H7 (cell line): ENCODE measurements at regions not wholly inside any gene's neighbourhood (a gene's known extent, or its start where the extent isn't known, plus 50 kb on each side); places are given as distances from the start of the nearest gene placed in this dataset.

Experiments
- DNase-seq: peaks from one replicate; pipeline ENCODE4 v3.0.0; 2012
- H3K27me3 ChIP-seq: 2 replicates; pipeline ENCODE4 v1.6.0; 2011; ENCODE audit warnings: mild to moderate bottlenecking, low read length; ENCODE audit not compliant: control insufficient read depth, insufficient read depth
- H3K36me3 ChIP-seq: replicated peaks from 2 replicates; pipeline ENCODE4 v1.5.1; 2011; ENCODE audit warnings: low read length; ENCODE audit not compliant: control insufficient read depth, insufficient read depth
- H3K4me3 ChIP-seq: 2 replicates; pipeline ENCODE4 v1.5.1; 2011; ENCODE audit warnings: low read depth, mild to moderate bottlenecking, control low read depth, low read length, moderate library complexity; ENCODE audit not compliant: insufficient read depth

DNA sequence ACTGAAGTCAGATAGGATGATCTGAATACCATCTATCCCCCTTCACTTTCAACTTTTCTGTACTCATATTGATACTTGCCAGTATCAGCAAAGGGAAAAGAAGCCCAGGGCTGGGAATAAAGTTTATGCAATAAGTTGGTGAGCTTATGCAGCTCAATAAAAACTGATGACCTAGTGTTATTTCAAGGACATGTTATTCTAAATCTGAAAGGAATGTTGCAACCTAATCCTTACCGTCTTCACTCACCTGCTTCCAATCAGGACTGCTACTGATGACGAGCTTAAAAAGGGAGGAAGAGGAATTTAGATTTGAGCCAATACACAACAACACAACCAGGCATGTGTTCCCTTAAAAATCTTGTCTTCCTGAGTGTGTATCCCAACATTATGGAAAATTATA lies 419.9 kb downstream of the SPRY1 start:
- H3K27me3 ChIP-seq, result no peaks in the 10 kb centered on the region
- no peak overlapping the region for H3K4me3 ChIP-seq
- no peaks in the 10 kb centered on the region for H3K36me3 ChIP-seq
- DNase-seq, result no peak

DNA sequence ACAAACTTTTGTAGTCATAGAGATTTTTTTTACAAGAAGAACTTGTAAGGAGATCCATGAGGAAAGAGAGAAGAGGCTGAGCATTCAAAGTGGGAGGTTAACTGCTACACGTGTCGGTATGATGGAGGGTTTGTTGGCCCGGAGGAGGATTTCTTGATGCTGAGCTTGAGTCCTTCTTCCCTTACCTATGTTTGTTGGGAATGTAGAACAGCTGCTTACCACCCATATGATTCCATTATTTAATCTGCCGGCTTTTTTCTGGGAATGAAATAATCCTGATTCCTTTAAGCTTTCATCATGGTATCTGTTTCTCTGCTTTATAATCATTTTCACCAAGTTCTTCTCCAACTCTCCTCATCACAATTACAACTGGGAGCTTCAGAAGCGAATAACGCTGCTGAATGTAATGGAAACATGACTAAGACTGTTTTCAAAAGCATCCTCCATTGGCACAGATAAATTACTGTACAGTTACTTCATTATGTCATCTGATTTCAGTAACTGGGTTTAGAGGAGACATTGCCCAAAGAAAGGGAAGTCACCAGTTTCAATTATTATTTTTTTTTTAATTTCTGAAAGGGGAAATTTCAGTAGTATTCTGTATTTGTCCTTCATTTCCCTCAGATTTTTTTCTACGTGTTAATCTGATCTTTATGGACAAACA lies 420.6 kb downstream of the SPRY1 start:
- no peaks in the 10 kb centered on the region for H3K27me3 ChIP-seq
- no peak for DNase-seq
- H3K4me3 ChIP-seq, result no peak overlapping the region
- H3K36me3 ChIP-seq, result no peaks in the 10 kb centered on the region

DNA sequence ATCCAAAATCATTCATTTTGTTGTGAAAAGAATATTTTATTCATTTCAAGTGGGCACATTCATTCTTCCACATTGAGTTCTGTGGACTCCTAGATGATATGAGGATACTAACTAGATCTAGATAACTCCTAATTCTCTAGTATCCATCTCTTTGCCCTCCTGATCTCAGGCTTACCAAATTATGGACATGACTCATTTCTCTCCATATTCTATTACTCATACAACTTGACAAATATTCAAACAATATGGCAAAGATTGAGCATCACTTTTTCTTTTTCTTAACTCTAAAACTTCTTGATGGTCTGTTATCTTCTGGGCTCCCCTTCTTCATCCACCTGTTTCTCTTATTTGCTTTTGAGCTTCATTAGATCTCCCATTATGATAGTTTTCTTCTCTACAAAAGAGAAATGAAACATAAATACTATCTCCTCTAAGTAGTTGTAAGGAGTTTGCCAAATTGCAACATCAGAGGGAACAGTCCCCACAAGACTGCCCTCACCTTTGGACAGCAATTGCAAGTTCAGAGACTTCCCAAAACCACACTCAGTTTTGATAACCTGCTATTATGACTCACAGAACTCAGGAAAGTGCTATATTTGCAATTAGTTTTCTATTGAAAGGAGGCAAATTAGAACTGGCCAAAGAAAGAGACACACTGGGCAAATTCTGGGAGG lies 422.9 kb downstream of the SPRY1 start:
- Histone ChIP-seq H3K36me3 (no peaks in the 10 kb centered on the region), H3K4me3 (no peak overlapping the region), H3K27me3 (no peaks in the 10 kb centered on the region)
- no peak for DNase-seq

DNA sequence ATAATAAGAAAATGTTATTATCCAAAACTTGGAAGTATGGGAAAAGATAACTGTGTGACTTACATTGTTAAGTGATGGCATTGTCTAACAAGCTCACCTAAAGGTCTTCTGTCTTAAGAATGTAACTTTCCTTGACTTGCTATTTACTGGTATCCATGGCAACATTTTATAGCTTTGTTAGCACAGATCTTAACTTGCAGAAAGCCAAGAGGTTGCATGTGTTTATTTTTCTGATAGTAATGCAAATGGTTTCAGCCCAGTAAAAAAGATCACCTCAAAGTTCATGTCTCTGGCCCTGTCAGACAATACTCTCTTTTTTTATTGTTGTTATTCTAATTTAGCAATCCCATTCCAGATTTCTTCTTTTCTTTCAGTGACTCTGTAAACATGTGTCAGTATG lies 425.3 kb downstream of the SPRY1 start:
- Histone ChIP-seq H3K36me3 (no peaks in the 10 kb centered on the region), H3K4me3 (no peak overlapping the region), H3K27me3 (no peaks in the 10 kb centered on the region)
- no peak for DNase-seq

DNA sequence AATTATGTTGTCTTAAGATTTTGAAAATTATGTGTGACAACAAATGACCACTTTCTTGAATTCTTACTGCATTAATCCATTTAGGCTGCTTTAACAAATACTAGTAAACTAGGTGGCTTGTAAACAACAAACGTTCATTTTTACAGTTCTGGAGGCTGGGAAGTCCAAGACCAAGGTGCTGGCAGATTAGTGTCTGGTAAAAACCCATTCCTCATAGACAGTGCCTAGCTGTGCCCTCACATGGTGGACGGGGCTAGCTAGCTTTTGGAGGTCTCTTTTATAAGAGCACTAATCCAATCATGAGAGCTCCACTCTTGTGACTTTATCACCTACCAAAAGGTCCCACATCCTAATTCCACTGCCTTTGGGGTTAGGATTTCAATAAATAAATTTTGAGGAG lies 425.8 kb downstream of the SPRY1 start:
- H3K36me3 ChIP-seq, result no peaks in the 10 kb centered on the region
- no peak overlapping the region for H3K4me3 ChIP-seq
- H3K27me3 ChIP-seq, result no peaks in the 10 kb centered on the region
- DNase-seq, result no peak

DNA sequence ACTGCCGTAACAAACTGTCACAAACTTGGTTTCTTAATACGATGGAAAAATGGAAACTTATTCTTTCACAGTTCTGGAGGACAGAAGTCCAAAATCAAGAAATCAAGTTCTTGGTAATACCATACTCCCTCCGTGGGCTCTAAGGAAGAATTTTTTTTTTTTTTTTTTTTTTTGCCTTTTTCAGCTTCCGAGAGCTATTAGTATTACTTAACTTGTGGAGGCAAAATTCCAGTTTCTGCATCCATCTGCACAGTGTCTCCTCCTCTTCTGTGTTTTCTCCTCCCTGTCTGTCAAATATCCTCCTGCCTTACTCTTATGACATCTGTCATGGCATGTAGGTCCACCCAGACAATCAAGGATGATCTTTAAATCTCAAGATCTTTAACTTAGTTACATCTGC lies 426.6 kb downstream of the SPRY1 start:
- no peaks in the 10 kb centered on the region for H3K36me3 ChIP-seq
- DNase-seq, result no peak
- H3K27me3 ChIP-seq, result no peaks in the 10 kb centered on the region
- H3K4me3 ChIP-seq, result no peak overlapping the region

DNA sequence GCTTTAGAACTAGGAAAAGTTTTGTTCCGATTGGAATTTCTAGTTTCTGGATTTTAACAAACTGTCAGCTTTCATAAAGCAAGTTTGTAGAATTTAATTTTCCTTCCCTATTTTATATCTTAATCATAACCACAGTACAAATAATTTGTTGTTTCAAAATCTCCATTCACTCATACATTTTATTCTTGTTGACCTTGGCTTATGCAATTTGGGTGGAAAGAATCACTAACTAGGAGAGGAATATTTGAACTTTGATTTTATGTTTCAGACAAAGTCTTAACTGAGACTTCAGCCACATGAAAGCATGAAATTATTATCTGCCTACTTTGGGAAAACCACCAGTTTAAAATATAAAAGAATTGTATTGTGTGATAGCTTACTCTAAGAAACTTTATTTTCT lies 427.9 kb downstream of the SPRY1 start:
- Histone ChIP-seq H3K4me3 (no peak overlapping the region), H3K27me3 (no peaks in the 10 kb centered on the region), H3K36me3 (no peaks in the 10 kb centered on the region)
- no peak for DNase-seq

DNA sequence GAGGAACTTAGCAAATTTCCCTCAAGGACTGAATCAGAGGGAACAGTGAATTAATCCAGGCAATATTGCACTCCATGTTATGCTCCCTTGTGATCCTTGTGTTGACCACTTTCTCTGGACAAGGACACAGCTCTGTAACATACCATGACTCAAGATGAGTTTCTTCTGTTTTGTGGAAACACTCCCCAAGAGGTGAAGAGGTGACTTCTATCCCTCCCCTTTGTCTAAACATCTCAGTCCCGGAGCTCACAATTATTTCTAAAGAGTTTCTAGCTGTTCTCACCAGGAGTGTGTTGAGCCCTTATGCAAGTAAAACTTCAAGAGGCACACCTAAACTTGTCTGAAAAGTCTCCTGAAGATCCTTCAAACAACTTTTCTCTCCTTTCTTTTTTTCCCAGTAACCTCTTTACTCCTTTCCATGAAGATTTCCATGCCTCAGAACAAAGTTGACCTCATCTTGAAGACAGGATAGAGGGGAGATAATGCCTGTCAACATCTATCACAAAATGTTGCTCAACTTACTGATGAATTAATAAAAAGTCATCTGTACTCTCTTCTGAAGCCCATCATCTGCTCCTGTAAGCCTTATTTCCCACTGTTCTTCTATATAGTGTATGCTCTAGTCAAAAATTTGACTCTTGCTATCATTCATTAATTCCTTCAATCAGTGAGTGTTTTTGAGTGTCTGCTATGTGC lies 429.1 kb downstream of the SPRY1 start:
- no peak for DNase-seq
- Histone ChIP-seq H3K4me3 (no peak overlapping the region), H3K36me3 (no peaks in the 10 kb centered on the region), H3K27me3 (no peaks in the 10 kb centered on the region)

DNA sequence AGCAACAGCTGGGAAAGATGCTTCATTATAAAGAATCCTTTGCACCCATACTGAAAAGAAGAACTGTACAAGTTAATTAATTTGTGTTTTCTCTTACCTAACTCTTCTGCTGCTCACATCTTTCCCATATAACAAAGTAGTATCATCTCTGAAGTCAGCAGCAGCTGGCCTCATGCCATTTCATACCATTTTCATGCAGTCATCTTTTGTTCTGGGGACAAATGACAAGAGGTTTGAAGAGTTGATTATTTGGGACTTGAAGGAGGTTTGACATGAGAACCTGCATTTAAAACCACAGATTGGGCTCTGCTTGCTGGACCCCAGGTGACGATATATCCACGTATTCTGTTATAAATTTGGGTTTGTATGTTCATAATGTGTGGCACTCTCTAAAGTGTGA lies 430.3 kb downstream of the SPRY1 start:
- DNase-seq, result no peak
- H3K27me3 ChIP-seq, result no peaks in the 10 kb centered on the region
- no peak overlapping the region for H3K4me3 ChIP-seq
- H3K36me3 ChIP-seq, result no peaks in the 10 kb centered on the region

DNA sequence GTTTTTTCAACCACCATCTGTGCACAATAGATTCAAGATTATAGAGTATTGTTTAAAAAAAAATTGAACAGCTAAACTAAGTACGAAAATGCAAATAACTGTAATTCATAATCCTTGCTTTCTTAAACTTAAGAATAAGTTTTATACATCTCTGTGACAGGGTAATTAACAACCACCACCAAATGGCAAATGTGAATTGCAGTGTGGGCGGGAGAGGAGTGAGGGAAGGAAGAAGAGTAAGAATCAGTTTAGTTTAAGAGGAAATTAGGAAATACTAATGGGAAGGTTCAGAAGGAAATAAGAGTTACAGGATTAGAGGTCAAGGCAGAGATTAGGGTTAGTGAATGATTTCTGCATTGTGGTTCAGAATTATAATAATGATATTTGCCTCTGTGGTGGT lies 430.9 kb downstream of the SPRY1 start:
- no peak overlapping the region for H3K4me3 ChIP-seq
- DNase-seq, result no peak
- H3K27me3 ChIP-seq, result no peaks in the 10 kb centered on the region
- no peaks in the 10 kb centered on the region for H3K36me3 ChIP-seq

DNA sequence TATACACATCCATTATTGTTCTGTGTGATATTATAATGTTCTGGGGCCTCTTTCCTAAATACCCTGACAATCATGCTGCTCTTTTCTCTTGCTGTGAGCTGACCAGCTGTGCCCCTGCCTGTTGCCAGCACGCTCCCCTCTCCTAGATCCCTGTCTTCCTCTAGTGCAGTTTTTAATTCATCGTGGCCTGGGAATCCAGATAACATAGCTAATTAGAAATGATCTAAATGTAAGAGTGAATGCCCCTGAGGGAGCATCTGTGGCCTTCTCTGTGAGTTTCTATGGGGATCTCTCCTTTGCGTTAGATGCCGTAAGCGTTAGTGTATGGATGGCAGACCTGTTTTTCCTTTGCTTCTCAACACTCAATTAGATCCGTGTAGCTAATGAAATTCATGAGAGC lies 434.3 kb downstream of the SPRY1 start:
- H3K27me3 ChIP-seq, result no peaks in the 10 kb centered on the region
- no peak overlapping the region for H3K4me3 ChIP-seq
- H3K36me3 ChIP-seq, result no peaks in the 10 kb centered on the region
- DNase-seq, result no peak

DNA sequence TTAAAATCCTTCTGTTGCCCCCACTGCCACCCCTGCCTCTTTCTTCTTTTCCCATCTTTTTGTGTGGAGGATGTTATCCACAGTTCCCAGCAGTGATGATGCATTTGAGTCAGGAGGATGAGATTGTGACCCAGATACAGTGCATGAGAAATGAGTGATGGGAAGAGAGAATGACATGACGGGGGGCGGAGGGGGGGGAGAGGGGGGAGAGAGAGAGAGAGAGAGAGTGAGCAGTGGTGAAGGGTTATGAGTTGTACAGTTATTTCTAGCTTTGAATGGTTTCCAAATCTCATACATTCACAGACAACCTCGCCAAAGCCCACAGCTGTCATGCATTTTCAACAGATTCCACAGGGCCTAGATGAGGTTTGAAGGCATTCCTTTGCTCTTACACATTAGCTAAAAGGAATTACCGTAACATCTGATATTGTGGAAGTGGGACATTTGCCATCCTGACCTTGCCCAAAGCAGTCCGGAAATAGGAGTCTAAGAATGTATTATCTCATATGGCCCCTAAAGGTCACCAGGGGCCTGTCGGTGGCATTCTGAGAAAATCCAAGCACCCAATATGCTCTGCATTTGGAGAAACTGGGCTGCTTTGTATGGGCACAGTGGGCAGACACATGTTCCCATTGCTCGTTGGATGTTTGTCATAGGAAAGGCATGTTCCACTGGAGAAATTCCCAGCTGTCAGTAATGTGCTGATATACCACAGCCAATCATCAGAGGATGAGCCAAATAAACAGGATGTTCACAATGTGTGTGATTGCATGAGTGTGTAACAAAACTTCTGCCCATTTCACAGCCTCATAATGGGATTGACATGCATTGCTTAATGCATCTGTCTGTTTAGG lies 435.8 kb downstream of the SPRY1 start:
- Histone ChIP-seq H3K4me3 (no peak overlapping the region), H3K27me3 (no peaks in the 10 kb centered on the region), H3K36me3 (no peaks in the 10 kb centered on the region)
- no peak for DNase-seq

DNA sequence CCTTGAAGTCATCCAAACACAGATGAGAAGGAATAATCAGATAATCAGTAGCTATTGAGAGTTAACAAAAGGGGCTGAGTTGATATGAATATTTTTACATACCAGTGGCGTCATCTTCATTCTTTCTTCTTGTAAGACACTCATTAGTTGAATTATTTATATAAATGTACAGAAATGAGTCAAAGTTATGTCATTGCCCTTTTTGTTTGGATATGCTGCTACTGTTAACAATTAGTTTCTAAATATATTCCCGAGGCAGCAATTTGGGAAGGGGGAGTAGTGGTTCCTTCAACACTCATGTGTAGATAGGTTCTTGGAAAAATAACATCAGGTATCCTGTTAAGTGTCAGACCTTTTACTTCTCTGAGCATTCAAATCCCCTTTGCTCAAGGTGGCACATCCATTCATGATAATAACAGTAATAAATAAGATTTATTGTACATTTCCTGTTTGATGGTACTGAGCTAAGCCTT lies 436.6 kb downstream of the SPRY1 start:
- Histone ChIP-seq H3K36me3 (no peaks in the 10 kb centered on the region), H3K27me3 (no peaks in the 10 kb centered on the region), H3K4me3 (no peak overlapping the region)
- no peak for DNase-seq

DNA sequence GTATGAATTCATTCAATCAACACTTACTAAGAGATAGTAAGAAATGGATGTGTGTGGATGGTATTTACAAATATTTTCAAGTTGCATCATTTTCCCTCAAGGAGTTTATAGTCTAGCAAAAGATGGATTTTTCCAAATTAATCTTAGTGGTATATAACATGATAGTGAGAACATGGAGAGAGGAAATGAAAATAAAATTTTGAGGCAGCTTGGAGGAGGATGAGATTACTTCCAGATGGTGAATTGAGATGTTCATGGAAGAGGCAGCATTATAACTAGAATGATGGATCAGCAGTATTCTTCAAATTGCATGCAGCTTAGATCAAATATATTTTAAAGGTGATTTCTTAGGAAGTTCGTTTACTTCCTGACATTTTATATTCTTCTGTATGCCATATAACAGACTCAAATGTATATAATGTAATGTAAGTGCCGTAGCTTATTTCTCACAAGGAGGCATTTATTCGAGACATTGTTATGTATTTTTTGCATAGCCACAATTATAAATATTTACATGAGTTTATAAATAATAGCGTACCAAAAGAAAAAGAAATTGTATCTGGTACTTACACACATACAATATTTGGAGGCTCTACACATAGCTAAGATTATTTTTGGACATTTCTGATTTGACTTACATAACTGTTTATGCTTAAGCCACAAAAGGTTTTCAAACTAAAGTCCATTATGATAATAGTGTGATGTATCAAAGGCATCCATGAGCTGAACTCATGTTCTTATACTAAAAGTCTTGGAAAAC lies 439.4 kb downstream of the SPRY1 start:
- Histone ChIP-seq H3K36me3 (no peaks in the 10 kb centered on the region), H3K4me3 (no peak overlapping the region), H3K27me3 (no peaks in the 10 kb centered on the region)
- DNase-seq, result no peak
